Ascending aorta (tissue), 2 donors: ENCODE measurements at regions not wholly inside any gene's neighbourhood (a gene's known extent, or its start where the extent isn't known, plus 50 kb on each side); places are given as distances from the start of the nearest gene placed in this dataset.

ENCODE experiments used
- DNase-seq, 2 donors: peaks; one replicate each; pipeline ENCODE4 v3.0.0-alpha.2; 2019; ENCODE audit warnings: low spot score in 2 of 2
- H3K27ac ChIP-seq, 2 donors: fragments of 200-600 bp; sonication (generic); one replicate each; pipeline ENCODE4 v1.5.1; 2016 to 2017; ENCODE audit warnings: mild to moderate bottlenecking in 1 of 2
- H3K27me3 ChIP-seq: fragments of 200-600 bp; sonication (generic); one replicate; pipeline ENCODE4 v1.5.1; 2017
- H3K36me3 ChIP-seq, 2 donors: fragments of 200-600 bp; sonication (generic); one replicate each; pipeline ENCODE4 v1.5.1; 2016
- H3K4me1 ChIP-seq, 2 donors: fragments of 200-600 bp; sonication (generic); one replicate each; pipeline ENCODE4 v1.5.1; 2016 to 2017; ENCODE audit warnings: mild to moderate bottlenecking in 1 of 2
- H3K4me3 ChIP-seq, 2 donors: fragments of 200-600 bp; sonication (generic); one replicate each; pipeline ENCODE4 v1.5.1; 2016 to 2017; ENCODE audit warnings: mild to moderate bottlenecking in 1 of 2
- H3K9me3 ChIP-seq, 2 donors: fragments of 200-600 bp; sonication (generic); one replicate each; pipeline ENCODE4 v1.5.1; 2016
- CTCF ChIP-seq, 3 experiments: fragments of 200-600 bp in 2 of 3; fragments of 450-650 bp in 1 of 3; sonication (generic) in 2 of 3; IDR thresholded peaks; one replicate each; pipeline ENCODE4 v1.5.1; 2016 to 2019; ENCODE audit warnings: antibody characterized with exemption in 3 of 3, mild to moderate bottlenecking in 1 of 3, moderate library complexity in 1 of 3
- intact Hi-C: fragments of 100-400 bp; cut with DNase I; formaldehyde crosslinking; loops from one replicate; pipeline ENCODE4 v1.15.1; 2023

DNA sequence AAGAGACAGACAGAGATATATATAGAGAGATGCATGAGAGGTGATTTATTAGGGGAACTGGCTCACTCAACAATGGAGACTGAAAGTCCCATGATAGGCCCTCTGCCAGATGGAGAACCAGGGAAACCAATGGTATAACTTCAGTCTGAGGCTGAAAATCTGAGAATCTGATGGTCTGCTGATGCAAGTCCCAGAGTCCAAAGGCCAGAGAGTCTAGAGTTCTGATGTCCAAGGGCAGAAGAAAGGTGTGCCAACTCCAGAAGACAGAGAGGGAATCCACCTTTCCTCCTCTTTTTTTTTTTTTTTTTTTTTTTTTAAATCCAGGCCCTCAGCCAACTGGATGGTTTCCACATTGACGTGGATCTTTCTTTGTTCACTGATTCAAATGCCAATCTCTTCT is 197.9 kb upstream of the MEIS2 start:
- DNase-seq = no peak
- no peaks in the 10 kb centered on the region for H3K9me3 ChIP-seq
- no peak overlapping the region for H3K27ac ChIP-seq
- H3K4me1 ChIP-seq = no peaks in the 10 kb centered on the region
- H3K36me3 ChIP-seq = no peaks in the 10 kb centered on the region
- no peak for TF ChIP-seq CTCF (IDR thresholded peaks at IDR 0.05)
- H3K4me3 ChIP-seq = no peak overlapping the region
- intact Hi-C loops = no loop called here
- no peaks in the 10 kb centered on the region for H3K27me3 ChIP-seq

DNA sequence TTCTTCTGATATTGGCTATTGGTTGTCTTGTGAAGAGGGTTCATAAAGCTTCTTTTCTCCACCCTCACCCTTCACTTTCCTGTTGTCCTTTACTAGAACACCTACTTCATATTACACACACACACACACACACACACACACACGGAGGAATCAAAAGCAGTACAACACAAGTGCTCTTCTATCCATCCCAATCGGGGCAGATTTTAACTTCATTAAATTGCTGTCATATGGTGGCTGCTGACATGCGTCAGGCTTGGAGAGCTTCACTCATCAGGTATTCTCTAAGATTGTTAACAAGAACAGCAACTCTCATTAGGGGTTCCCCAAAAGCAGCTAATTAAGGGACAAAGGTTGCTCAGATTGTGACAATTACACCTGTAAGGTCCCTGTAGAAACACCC is 239.1 kb upstream of the MEIS2 start:
- H3K27me3 ChIP-seq = no peaks in the 10 kb centered on the region
- H3K36me3 ChIP-seq = no peaks in the 10 kb centered on the region
- no peak for DNase-seq
- H3K4me3 ChIP-seq = no peak overlapping the region
- no peak for TF ChIP-seq CTCF (IDR thresholded peaks at IDR 0.05)
- intact Hi-C loops = no loop called here
- no peaks in the 10 kb centered on the region for H3K9me3 ChIP-seq
- no peak overlapping the region for H3K27ac ChIP-seq
- no peaks in the 10 kb centered on the region for H3K4me1 ChIP-seq

DNA sequence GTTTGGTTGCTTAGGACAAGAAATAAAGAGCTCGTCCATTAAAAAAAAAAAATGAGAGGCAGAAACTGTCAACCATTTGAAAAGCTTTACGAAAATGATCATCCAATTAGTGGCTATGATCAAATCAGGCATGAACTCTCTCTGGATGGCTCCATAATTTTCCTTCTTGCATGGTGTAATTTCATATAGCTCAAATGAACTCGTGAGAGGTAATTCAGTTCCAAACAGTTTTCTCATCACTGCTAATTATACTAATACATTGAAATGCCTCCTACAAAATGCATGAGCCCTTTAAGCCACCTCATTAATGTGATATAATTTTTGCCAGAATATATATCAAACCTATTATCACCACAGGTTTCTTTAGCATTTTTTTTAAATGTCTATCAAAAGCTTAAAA is 239.5 kb upstream of the MEIS2 start:
- intact Hi-C loops = no loop called here
- no peak overlapping the region for H3K27ac ChIP-seq
- H3K36me3 ChIP-seq = no peaks in the 10 kb centered on the region
- no peak for TF ChIP-seq CTCF (IDR thresholded peaks at IDR 0.05)
- H3K27me3 ChIP-seq = no peaks in the 10 kb centered on the region
- H3K4me1 ChIP-seq = no peaks in the 10 kb centered on the region
- DNase-seq = no peak
- no peak overlapping the region for H3K4me3 ChIP-seq
- no peaks in the 10 kb centered on the region for H3K9me3 ChIP-seq

GRCh38 chr15:37340438-37340837 is 240.1 kb upstream of the MEIS2 start:
- Histone ChIP-seq H3K4me3 (no peak overlapping the region), H3K9me3 (no peaks in the 10 kb centered on the region), H3K4me1 (no peaks in the 10 kb centered on the region), H3K27me3 (no peaks in the 10 kb centered on the region), H3K36me3 (no peaks in the 10 kb centered on the region), H3K27ac (no peak overlapping the region)
- intact Hi-C loops = no loop called here
- TF ChIP-seq CTCF (IDR thresholded peaks at IDR 0.05) = no peak
- DNase-seq = no peak

GRCh38 chr15:37359101-37359892 is 258.9 kb upstream of the MEIS2 start:
- Histone ChIP-seq H3K9me3 (no peaks in the 10 kb centered on the region), H3K4me1 (no peaks in the 10 kb centered on the region), H3K36me3 (no peaks in the 10 kb centered on the region), H3K27me3 (no peaks in the 10 kb centered on the region), H3K4me3 (no peak overlapping the region), H3K27ac (no peak overlapping the region)
- TF ChIP-seq CTCF (IDR thresholded peaks at IDR 0.05) = no peak
- no peak for DNase-seq
- intact Hi-C loops = no loop called here

DNA sequence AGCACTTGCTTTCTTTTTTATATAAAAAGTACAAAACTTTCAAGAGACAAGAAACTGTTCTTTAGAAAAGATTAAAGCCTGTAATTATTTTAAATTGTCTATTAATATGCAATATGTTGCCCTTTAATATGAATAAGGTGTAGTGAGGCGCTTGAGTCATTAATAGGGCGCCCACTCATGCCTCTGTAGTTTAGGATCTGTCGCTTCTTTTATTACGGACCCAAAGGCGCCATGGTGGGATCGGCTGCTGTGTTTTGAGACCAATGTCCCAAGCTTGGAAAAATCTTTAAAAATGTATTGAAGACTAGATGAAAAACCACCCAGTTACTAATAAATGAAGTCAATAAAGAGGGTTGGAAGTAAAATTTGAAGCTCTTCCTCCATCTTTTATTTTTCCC is 259.5 kb upstream of the MEIS2 start:
- Histone ChIP-seq H3K36me3 (no peaks in the 10 kb centered on the region), H3K4me3 (no peak overlapping the region), H3K27ac (no peak overlapping the region), H3K27me3 (no peaks in the 10 kb centered on the region), H3K4me1 (no peaks in the 10 kb centered on the region), H3K9me3 (no peaks in the 10 kb centered on the region)
- intact Hi-C loops = no loop called here
- no peak for TF ChIP-seq CTCF (IDR thresholded peaks at IDR 0.05)
- no peak for DNase-seq
